HG03039 (cell line): ENCODE measurements at regions not wholly inside any gene's neighbourhood (a gene's known extent, or its start where the extent isn't known, plus 50 kb on each side); places are given as distances from the start of the nearest gene placed in this dataset.

ENCODE experiments used
- ATAC-seq: cut with Tn5 transposase; IDR thresholded peaks from one replicate; pipeline ENCODE4 v1.9.1; 2021; ENCODE audit warnings: mild to moderate bottlenecking, moderate library complexity; ENCODE audit not compliant: unreplicated experiment

DNA sequence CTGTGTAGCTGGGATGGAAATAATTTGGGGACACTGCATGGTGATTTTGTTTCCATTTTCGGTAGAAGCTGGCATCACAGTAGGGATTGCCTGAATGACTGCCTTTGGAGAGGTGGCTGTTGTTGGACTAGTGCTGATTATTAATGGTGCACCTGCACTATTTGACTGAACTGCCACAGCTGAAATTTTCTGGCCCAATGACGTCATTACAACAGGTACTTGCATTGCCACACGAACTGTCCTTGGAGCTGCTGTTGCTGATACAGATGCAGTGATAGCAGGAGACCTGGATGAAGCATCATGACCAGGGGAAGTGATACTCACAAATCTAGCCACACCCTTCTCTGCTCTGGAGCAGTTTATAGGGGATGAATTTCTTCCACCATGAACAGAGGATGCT lies 95.6 kb upstream of the FOXC1 start:
- no peak for ATAC-seq

DNA sequence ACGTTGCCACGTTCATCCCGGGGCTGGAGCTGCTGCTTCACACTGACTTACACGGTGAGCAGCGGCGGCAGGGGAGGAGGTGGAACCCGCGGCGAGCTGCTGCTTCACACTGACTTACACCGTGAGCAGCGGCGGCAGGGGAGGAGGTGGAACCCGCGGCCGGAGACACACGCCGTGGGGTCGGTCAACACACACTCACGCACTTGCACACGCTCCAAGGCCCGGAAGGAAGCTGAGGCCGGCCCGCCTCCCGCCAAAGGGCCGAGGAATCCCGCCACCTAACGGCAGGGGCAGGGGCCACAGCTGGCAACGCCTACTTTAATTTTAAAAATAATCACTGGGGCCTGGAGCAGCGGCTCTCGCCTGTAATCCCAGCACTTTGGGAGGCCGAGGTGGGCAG lies 94.4 kb upstream of the FOXC1 start:
- ATAC-seq: no peak

GRCh38 chr6:1515781-1516180 lies 93.9 kb upstream of the FOXC1 start:
- no peak for ATAC-seq

DNA sequence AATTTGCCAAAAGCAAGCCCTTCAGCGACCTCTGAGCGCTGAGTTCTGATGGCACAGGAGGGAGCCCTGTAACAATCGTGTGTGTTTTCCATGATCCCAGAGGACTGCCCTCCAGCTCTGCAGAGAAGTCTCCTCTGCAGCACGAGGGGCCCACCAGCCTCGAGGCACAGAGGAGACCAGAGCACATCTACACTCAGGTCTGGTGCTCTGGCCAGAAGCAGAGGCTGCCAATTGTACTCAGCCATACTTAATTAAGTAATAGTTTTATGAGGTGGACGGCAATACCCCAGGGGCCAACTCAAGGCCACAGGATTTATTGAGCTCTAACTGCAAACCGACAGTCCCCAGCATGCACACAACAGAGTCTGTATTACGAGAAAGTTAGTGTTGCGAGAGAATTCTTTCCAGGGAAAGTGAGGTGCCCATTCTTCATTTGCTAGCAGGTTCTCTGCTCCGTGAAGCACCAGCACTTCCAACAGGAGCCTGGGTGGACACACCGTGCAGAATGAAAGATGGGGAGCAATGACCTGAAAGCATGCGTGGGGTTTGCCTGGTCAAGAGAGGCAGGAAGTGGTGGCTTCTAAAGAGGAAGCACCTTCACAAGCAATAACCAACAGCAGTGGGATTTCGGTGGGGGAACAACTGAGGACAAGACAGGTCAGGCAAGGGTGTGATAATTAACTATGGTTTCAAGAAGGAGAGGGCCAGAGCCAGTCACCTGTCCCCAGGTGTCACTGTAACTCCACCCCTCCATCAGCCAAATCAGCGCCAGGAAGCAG lies 92.8 kb upstream of the FOXC1 start:
- no peak for ATAC-seq

DNA sequence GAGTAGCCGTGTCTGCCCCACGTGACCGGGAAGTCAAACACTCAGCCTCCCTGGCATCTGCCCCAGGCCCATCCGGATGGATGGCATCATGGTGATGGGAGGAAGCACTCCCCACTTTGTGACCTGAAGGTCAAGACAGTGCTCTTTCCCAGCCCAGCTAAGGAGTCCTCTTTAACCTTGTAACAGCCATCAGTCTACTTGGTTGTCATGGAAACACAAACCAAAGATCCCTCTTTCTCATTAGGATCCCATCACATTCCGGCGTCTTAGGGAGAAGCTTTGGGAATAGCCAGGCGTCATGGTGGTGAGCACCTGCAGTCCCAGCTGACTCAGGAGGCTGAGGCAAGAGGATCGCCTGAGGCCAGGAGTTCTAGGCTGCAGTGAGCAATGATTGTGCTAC lies 90.9 kb upstream of the FOXC1 start:
- ATAC-seq: no peak

DNA sequence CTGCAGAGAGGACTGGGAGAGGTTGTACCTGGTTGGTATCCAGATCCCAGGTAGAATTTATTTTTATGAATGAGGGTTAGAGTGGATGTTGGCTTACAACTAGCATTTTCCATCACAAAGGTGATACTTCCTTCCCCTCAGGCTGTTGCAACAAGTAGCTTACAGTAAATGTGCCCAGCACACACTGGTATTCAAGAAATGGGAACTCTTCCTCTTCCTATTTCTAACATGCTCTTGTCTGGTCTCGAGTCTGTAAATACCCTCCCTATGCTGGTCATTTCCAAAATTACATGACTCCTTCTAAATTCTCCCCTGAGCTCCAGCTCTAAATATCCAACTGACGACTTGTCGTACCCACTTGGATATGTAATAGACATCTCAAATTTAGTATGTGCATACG lies 90.1 kb upstream of the FOXC1 start:
- ATAC-seq: no peak

- no peak for ATAC-seq
These were observed 86.9 kb upstream of the FOXC1 start for GRCh38 chr6:1522779-1523178.

DNA sequence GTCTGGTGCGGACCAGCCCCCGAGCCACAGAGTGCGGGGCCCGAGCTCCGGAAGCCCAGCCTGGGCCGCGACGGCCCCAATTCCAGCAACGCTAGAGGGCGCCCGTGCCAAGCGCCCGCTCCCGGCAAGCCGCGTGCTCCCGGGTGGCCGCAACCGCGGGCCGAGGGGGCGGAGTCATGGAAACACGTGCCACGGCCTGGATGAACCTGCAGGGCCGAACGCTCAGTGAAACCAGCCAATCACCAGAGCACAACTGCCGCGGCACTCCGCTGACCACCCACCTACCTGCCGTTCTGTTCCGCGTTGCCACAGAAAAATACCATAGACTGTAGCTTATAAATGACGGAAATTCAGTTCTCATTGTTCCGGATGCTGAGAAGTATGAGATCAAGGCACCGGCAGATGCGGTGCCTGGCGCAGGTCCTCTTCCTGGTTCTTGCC lies 85.7 kb upstream of the FOXC1 start:
- no peak for ATAC-seq

- ATAC-seq: no peak
These were observed 84.2 kb upstream of the FOXC1 start for GRCh38 chr6:1525364-1526038.

- ATAC-seq: no peak
These were observed 83.2 kb upstream of the FOXC1 start for GRCh38 chr6:1526398-1527072.

DNA sequence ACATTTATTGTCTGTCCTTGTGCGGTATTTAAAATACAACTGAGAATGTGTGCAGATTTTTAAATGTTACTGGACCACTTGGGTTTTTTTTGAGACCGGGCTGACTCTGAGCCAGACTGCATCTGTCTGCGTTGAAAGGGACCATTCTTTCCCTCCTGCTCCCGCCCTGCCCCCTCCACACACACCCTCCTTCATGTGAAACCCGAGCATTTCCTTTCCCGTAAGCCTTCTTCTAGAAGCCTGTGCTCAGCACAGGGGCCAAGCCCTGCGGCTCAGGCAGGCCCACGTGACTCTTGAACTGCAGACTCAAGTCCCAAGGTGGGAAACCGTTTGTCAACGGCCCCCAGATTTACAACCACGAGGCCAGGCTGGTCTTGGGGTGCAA lies 82.7 kb upstream of the FOXC1 start:
- no peak for ATAC-seq

- no peak for ATAC-seq
These were observed 74.4 kb upstream of the FOXC1 start for GRCh38 chr6:1535295-1535694.

DNA sequence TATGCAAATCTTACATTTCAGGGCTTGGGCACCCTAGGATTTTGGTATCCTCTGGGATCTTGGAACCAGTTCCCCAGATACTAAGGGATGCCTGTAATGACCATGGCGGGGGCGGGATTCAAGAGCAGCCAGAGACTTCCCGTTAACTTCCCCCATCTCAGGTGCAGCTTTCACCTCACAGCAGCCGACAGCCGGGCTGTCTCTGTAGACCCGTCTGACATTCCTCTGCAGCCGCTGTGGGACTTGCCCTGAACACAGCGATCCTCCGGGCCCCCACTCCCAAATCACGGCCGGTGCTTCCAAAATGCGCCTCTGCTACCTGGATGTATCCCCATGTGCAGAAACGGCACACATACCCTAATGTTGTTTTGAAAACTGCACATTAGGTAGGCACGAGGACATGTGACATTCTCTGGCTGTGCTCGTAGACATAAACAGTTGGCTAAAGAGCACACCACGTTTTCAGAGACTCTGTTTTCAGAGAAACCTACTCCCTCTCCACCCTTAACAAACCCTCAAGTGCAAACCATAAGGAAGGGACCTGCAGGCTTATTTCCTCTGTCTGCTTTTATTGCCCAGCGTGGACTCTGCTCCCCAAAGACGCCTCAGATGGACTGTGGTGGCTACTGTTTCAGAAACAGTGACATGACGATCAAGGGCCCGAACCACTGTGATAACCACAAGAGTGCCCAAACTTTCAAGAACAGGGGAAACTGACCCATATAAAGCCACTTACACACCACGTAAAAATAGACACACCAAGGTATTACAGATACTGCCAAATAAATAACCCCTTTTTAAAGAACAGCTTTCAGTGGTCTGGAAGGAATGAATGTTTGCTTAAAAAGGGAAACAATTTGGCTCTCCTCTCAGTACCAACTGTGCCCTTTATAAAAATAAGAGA lies 72.9 kb upstream of the FOXC1 start:
- ATAC-seq: no peak

GRCh38 chr6:1538369-1538768 lies 71.3 kb upstream of the FOXC1 start:
- no peak for ATAC-seq

DNA sequence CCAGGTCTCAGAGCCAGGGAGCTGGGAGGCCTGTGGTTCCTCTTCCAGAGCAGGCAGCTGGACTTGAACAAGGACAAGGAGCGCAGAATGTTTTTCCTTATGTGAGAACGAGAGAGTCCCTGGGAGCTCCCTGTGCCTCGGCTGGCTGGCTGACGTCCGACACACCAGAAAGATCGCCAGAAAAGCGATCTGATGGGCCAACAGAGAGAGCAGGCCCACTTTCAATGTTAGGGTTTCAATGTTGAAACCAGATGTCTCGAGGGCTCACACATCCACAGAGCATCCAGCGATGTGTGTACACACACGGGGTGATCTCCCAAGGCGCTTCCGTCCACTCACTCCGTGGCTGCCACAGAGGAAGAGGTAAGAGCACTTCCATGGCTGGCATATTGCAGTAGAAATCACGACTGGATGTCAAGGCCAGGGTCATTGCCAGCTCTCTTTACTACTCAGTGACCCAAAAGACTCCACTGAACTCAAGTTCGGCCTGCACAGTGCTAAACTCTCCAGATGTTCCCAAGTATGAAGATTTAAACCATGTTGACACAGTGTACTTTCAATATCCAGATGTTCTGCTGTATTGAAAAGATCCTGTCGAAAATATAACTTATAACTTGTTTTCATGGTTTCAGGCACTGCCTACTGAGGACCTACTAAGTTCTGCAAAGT lies 70.8 kb upstream of the FOXC1 start:
- ATAC-seq: no peak

- no peak for ATAC-seq
These were observed 68.7 kb upstream of the FOXC1 start for GRCh38 chr6:1540864-1541521.

DNA sequence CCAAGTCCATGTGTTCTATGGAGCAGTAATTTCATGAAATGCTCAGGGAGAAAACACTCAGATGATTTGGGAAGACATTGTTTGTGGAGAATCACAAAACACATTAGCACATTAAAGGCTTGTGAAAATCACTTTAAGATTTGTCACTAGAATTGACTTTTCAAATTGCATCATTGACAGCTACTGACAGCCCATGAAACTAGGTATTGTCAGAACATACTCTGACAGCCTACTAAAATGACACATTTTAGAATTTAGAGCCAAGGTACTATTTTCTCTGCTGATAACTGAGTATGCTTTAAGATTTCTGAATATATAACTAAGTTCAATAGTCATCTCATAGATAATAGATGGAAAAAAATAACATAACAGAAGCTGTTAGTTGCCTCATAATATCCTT lies 67.4 kb upstream of the FOXC1 start:
- no peak for ATAC-seq

DNA sequence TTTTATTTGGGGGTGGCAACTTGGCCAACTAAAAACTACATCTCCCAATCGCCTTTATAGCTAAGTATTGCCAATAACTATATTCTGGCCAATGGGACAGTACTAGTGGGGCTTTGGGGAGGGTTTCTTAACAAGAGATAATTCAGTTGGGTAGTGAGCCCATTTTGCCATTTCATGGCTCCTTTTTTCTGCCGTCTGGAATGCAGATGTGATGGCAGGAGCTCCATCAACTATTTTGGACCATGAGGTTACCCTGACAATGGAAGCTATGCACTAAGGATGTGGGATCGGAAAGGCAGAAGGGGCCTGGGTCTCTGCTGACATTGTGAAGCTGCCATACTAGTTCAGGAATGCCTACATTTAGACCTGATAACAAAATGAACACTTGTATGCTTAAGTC lies 67.0 kb upstream of the FOXC1 start:
- ATAC-seq: no peak

DNA sequence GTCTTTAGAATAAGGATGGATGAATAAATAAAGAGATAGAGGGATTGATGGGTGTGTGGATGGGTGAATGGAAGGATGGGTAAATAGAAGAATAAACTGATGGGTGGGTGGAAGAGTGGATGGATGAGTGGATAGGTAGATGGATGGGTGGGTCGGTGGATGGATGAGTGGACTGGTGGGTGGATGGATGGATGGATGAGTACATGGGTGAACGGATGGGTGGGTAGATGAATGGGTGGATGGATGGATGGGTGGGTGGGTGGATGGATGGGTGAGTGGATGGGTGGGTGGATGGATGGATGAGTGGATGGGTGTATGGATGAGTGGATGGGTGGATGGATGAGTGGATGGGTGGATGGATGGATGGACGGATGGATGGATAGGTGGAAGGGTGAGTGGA lies 65.7 kb upstream of the FOXC1 start:
- no peak for ATAC-seq

- no peak for ATAC-seq
These were observed 65.1 kb upstream of the FOXC1 start for GRCh38 chr6:1544603-1545002.
